ENCODE measurements at regions not wholly inside any gene's neighbourhood (a gene's known extent, or its start where the extent isn't known, plus 50 kb on each side); places are given as distances from the start of the nearest gene placed in this dataset.
A peak's percentile ranks its signal among the peaks of the same experiment; 100 is the strongest.

DNA sequence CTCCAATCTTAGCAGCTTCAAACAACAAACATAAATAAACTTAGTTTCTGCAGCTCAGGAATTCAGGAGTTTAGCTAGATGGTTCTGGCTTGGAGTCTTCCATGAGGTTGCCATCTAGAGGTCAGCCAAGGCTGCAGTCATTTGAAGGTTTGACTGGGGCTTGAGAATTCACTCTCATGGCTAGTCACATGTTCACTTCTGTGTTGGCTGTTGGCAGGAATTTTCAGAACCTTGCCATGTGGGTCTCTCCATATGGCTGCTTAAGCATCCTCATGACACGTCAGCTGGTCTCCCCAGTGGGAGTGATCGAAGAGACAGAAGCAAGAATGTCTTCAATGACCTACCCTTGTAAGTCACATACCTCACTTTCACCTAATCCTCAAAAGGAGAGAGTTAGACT lies 269.2 kb upstream of the CNTN3 start:
- DNase-seq: peak; percentile 13
- Histone ChIP-seq H3K79me2 (ENCODE audit: insufficient read depth) (no peaks in the 10 kb centered on the region), H3K4me2 (no peak overlapping the region), H3F3A (replicated peaks; ENCODE audit: insufficient read depth) (no peaks in the 10 kb centered on the region), H3K9me3 (no peaks in the 10 kb centered on the region), H3K36me3 (replicated peaks in 1 of 2; ENCODE audit: control insufficient read depth in 1 of 2, insufficient read depth in 2 of 2, low read length in 1 of 2) (no peaks in the 10 kb centered on the region), H2AFZ (ENCODE audit: low read depth) (no peak overlapping the region), H3K4me1 (ENCODE audit: control insufficient read depth in 1 of 2, insufficient read depth in 2 of 2, low read depth in 1 of 2, low read length in 1 of 2) (no peaks in the 10 kb centered on the region), H3K9ac (no peak overlapping the region), H3K4me3 (ENCODE audit: low read depth in 2 of 2, low read length in 1 of 2) (no peak overlapping the region), H3K9me2 (no peaks in the 10 kb centered on the region), H3K27ac (ENCODE audit: low read depth in 2 of 2, low read length in 1 of 2) (no peak overlapping the region), H4K20me1 (ENCODE audit: insufficient read depth) (no peaks in the 10 kb centered on the region), H3K27me3 (ENCODE audit: insufficient read depth) (no peaks in the 10 kb centered on the region)
- TF ChIP-seq RAD21 (IDR thresholded peaks at IDR 0.05; ENCODE audit: low read length) (peak; percentile 60), YY1 (IDR thresholded peaks at IDR 0.05; ENCODE audit: low read depth) (no peak), TAF1 (IDR thresholded peaks at IDR 0.05; ENCODE audit: borderline replicate concordance, low read depth, low read length) (no peak), MXI1 (IDR thresholded peaks at IDR 0.05; ENCODE audit: low read depth, low read length) (no peak), SMC3 (IDR thresholded peaks at IDR 0.05; ENCODE audit: low read depth, low read length) (peak; percentile 14; the same call in 1 of the 2 replicates)
- TF ChIP-seq, protein P1, sequence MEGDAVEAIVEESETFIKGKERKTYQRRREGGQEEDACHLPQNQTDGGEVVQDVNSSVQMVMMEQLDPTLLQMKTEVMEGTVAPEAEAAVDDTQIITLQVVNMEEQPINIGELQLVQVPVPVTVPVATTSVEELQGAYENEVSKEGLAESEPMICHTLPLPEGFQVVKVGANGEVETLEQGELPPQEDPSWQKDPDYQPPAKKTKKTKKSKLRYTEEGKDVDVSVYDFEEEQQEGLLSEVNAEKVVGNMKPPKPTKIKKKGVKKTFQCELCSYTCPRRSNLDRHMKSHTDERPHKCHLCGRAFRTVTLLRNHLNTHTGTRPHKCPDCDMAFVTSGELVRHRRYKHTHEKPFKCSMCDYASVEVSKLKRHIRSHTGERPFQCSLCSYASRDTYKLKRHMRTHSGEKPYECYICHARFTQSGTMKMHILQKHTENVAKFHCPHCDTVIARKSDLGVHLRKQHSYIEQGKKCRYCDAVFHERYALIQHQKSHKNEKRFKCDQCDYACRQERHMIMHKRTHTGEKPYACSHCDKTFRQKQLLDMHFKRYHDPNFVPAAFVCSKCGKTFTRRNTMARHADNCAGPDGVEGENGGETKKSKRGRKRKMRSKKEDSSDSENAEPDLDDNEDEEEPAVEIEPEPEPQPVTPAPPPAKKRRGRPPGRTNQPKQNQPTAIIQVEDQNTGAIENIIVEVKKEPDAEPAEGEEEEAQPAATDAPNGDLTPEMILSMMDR (IDR thresholded peaks at IDR 0.05): peak; percentile 54
- POLR2A ChIA-PET: no interaction called here
- CTCF ChIA-PET: interaction anchor here (0.8 to 1.8 kb wide), 8 partner anchors 9 to 616 kb away, joined by 3 to 8 read pairs (median 4); no protein-coding TSS in a partner anchor
- 13% methylated on average over 2 of the region's 2 CpGs for WGBS (ENCODE audit: low lambda C conversion rate)

DNA sequence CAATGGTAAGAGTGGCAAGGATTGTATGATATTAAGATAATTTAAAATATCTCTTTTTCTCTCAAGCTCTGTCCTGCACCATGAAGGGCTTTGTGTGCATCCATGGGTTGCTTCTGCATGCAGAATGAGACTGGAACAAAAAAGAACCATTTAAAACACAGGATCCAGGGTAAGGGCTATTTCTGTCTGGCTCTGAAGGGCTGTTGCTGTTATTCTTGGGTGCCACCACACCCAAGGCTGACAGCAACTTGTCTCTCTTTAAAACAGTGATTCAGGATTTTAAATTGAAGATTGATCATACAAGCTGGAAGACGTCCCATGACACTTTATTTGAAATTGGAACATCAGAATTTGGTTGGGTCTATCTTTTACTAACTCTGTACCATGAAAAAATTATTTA lies 268.8 kb upstream of the CNTN3 start:
- no peaks in the 10 kb centered on the region for H3K36me3 ChIP-seq (replicated peaks in 1 of 2; ENCODE audit: control insufficient read depth in 1 of 2, insufficient read depth in 2 of 2, low read length in 1 of 2)
- no peak for DNase-seq
- ChIA-PET POLR2A (no interaction called here), CTCF (interaction anchor here (0.6 to 1.8 kb wide), 10 partner anchors 10 to 616 kb away, joined by 3 to 8 read pairs (median 4); no protein-coding TSS in a partner anchor)
- no peaks in the 10 kb centered on the region for H4K20me1 ChIP-seq (ENCODE audit: insufficient read depth)
- no peaks in the 10 kb centered on the region for H3K4me1 ChIP-seq (ENCODE audit: control insufficient read depth in 1 of 2, insufficient read depth in 2 of 2, low read depth in 1 of 2, low read length in 1 of 2)
- no peaks in the 10 kb centered on the region for H3F3A ChIP-seq (replicated peaks; ENCODE audit: insufficient read depth)
- H3K4me2 ChIP-seq: no peak overlapping the region
- no peaks in the 10 kb centered on the region for H3K9me3 ChIP-seq
- no peak overlapping the region for H3K27ac ChIP-seq (ENCODE audit: low read depth in 2 of 2, low read length in 1 of 2)
- H3K27me3 ChIP-seq (ENCODE audit: insufficient read depth): no peaks in the 10 kb centered on the region
- H3K9me2 ChIP-seq: no peaks in the 10 kb centered on the region
- H3K4me3 ChIP-seq (ENCODE audit: low read depth in 2 of 2, low read length in 1 of 2): no peak overlapping the region
- H2AFZ ChIP-seq (ENCODE audit: low read depth): no peak overlapping the region
- 12% methylated on average over 1 of the region's 1 CpG for WGBS (ENCODE audit: low lambda C conversion rate)
- no peaks in the 10 kb centered on the region for H3K79me2 ChIP-seq (ENCODE audit: insufficient read depth)
- H3K9ac ChIP-seq: no peak overlapping the region
- TF ChIP-seq TCF12 (IDR thresholded peaks at IDR 0.05) (no peak), SIN3A (IDR thresholded peaks at IDR 0.05; ENCODE audit: borderline replicate concordance, low read depth, low read length) (no peak), RCOR1 (IDR thresholded peaks at IDR 0.05; ENCODE audit: low read length) (no peak)
- TF ChIP-seq, protein P2, sequence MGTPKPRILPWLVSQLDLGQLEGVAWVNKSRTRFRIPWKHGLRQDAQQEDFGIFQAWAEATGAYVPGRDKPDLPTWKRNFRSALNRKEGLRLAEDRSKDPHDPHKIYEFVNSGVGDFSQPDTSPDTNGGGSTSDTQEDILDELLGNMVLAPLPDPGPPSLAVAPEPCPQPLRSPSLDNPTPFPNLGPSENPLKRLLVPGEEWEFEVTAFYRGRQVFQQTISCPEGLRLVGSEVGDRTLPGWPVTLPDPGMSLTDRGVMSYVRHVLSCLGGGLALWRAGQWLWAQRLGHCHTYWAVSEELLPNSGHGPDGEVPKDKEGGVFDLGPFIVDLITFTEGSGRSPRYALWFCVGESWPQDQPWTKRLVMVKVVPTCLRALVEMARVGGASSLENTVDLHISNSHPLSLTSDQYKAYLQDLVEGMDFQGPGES (IDR thresholded peaks at IDR 0.05; ENCODE audit: low read depth, low read length): no peak

Measured in SK-N-SH (cell line).